HG02759 (cell line): ENCODE measurements at regions not wholly inside any gene's neighbourhood (a gene's known extent, or its start where the extent isn't known, plus 50 kb on each side); places are given as distances from the start of the nearest gene placed in this dataset.
"Not testable (repeated sequence)": the region's sequence is repeated elsewhere in the genome, so short reads cannot be mapped to it uniquely, and the experiment has no call there.

Experiments
- ATAC-seq: cut with Tn5 transposase; IDR thresholded peaks from one replicate; pipeline ENCODE4 v1.9.1; 2021; ENCODE audit warnings: mild to moderate bottlenecking, moderate library complexity; ENCODE audit not compliant: unreplicated experiment

DNA sequence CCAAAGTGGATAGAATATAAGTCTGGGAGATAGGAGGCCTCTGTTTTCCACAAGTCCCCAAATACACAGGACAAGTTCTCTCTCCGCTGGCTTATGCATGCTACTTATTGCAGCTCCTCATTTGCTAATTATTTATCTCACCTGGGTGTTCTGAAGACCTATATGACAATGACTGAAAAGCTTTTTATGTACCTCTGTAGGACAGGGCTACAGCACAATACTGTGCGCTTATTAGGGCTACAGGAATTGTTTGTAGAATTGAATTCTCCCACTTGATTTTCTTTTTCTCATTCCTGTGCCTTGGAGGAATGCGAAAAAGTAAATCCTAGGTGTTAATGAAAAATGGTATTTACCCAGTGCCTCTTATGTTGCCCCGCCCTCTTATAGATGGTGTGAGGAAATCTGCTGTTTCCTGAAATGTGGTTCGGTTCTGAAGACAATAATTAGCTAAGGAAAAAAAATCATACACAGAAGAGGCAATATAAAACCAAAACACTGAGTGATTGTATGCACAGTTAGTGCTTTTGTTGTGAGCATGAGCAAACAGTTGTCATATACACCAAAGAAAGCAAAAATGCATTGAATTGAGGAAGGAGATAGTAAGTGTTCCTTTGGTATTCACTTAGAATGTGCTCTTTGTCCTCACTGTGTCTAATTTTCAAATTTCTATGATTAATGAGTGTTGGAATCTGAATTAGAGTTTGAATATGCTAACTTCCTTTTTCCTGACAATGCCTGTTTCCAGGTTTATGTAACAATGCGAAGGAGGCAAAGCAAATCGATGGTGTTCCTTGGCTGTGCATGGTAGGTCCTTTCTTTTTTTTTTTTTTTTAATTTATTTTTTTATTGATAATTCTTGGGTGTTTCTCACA, 78.7 kb upstream of the PNPT1 start:
- no peak for ATAC-seq

DNA sequence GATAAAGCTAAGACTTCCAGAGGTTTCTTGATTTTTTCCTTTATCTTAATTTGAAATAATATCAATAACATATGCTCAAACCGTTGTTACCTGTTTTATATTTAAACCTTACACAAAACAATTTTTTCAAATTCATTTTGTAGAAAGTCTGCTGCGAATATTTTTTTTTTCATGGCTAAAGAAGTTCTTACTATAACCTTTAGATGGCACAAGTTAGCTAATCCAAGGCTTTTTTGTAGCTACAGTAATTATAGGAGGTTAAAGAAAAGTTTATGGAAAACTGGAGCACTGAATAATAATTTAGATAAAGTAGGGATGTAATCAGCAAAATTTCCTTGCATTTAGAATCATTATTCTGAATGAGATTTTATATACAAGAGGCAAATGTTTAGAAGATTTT, 78.0 kb upstream of the PNPT1 start:
- ATAC-seq: no peak

DNA sequence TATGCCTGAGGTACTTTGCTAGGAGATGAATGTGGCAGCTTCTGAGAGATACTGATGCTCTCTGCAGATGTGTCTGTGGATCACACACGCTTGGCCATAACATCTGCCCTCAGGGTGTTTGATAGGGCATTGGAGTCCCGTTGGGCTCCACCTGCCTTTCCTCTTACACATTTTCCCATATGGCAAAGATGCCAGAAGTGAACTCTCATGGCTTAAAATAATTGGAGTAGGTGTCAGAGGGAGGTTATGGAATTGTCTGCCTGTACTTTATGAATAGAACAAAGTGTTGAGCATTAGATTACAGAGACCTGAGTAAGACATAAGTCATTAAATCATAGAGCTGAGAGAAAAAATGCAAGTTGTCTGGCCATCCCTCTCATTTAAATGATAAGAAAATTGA, 75.3 kb upstream of the PNPT1 start:
- ATAC-seq: no peak

DNA sequence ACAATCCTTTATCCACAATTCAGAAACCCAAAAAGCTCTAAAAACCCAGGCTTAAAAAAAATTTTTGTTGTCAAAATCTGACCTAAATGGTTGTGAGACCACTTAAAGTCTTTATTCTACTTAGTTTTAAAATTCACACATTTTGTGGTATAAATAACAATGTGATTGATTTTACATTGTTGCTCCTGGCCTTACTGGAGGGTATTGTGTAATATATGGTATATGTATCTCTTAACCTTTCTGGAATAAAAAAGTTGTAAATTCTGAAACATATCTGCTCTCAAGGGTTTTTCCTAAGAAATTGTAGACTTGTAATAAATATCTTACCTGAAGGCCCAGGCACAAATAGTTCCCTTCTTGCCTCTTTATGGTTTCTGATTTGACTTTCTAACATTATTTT, 73.3 kb upstream of the PNPT1 start:
- no peak for ATAC-seq

DNA sequence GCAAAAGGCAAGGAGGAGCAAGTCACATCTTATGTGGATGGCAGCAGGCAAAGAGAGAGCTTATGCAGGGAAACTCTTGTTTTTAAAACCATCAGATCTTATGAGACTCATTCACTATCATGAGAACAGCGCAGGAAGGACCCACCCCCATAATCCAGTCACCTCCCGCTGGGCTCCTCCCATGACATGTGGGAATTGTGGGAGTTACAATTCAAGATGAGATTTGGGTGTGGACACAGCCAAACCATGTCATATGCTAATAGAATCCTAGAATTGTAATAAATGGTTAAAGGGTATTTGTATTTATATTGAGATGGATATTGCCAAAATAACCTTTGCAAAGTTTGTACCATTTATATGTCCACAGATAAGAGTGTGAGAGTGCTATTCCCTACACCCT, 72.1 kb upstream of the PNPT1 start:
- ATAC-seq: not testable (repeated sequence)

DNA sequence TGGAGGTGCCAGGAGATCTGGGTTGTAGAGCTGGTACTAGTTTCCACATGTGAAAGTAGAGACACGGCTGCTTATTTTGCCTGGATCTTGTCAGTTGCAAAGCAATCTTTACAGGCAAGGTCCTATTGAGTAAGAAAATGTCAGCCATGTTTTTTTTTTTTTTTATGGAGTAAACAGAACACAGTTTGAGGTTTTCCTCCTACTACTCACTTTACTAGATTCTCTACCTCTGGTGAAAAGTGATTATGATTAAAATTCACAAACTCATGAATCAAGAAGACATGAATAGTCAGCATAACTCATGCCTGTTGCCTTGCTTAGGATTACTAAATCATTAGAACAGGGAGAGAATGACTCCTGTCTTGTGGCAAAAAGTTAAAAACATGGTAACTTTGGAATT, 70.1 kb upstream of the PNPT1 start:
- ATAC-seq: no peak

DNA sequence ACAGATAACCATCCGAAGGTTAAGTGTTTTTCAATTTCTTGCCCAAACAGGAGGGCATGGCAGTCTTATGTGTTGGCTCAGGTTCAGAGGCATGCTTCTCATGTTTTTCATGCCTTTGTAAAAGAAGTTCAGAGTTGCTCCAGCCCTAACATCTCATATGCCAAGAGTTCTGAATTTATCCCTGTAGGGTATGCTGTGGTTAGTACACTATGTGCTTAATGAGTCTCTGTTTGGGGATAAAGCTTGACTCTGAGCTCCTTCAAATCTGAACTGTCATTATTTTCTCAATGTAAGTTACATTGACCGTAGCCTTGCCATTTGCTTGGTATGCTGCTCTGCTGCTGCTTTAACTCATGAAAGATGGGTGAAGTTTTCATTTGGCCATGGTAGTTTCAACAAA, 67.9 kb upstream of the PNPT1 start:
- ATAC-seq: no peak

DNA sequence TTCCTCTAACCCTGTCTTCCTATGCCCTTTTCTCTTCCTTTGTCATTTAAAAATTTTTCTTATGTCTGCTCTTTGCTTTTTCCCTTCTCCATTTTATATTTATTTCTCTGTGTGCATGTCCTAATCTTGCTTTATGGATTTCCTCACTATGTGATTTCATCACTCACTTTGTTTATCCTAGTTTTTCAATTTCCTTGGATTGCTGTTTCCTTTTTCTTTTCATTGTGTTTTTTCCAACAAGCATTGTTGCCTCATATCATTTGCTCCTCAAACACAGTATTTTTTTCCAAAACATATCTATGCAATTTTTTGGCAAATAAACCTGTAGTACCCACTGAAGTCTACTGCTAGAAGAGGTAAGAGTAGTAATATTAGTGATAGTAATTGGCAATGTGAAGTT, 67.4 kb upstream of the PNPT1 start:
- no peak for ATAC-seq

DNA sequence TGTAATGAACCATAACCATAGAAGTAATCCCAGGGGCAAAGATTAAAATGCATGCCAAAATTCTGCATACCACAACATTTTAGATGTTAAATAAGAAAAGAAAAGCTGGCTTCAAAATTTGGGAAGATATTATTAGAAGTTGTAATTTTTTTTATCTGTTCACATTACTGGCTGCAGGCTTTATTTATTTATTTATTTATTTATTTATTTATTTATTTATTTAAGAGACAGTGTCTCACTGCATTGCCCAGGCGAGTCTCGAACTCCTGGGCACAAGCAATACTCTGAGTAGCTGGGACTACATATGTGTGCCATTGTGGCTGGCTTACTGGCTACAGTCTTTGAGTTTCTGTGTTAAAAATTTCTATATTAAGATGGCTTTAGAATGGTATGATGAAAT, 66.5 kb upstream of the PNPT1 start:
- no peak for ATAC-seq

DNA sequence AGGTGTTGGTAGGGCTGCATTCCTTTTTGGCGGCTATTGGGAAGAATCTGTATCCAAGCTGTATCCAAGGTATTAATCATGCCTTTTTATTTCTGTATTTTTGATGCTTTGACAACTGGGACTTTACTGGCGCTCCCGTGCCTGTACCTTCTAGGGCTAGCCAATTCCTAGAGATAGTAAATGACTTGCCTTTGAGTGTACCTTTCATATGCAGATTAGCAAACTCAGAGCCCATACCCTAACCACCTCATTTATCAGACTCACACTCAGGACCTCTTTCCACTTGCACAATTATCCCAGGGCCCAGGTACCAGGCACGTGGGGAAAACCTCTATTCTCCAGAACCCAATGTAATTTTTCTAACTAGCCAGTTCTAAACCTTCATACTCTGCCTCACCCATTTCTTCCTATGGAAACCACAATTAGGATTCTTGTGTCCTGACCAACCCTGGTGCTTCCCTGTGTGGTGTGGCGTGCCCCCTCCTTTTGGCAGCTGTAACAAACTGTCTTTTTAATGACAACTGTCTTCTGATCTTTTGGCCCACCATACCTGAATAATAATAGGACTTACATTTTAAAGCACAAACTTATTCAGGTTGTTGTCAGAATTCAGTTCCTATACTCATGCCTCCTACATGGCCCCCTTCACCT, 65.8 kb upstream of the PNPT1 start:
- no peak for ATAC-seq

DNA sequence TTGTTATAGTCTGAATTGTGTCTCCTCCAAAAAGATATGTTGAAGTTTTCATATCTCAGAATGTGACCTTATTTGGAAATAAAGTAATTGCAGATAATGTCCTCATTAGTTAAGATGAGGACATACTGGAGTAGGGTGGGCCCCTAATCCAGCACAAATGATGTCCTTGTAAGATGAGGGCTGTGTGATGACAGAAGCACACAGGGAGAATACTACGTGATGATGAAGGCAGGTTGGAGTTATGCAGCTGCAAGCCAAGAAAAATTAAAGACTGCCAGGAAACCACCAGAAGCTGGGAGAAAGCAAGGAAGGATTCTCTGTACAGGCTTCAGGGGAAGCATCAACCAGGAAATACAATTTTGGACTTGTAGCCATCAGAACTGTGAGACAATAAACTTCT, 58.3 kb upstream of the PNPT1 start:
- no peak for ATAC-seq

DNA sequence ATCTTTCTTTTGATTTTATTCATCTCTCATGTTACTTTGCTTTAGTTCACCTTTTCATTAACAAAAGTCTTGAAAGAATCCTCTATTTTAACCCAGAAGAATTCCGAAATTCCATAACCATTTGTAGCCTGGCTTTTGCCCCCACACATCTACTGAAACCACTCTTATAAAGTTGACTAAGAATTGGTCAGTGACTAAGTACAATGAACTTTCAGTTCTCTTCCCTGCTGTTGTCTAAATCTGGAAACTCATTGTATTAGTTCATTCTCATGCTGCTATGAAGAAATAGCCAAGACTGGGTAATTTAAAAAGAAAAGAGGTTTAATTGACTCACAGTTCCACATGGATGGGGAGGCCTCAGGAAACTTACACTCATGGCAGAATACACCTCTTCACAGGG, 49.9 kb upstream of the PNPT1 start:
- peak; percentile 48 for ATAC-seq
